Activated naive CD4-positive, alpha-beta T cell treated with anti-CD3 and anti-CD28 coated beads, Interleukin-2, amount 10 ng/mL, durations not matched to agents 7 days and 5 days (primary cell): ENCODE measurements at regions not wholly inside any gene's neighbourhood (a gene's known extent, or its start where the extent isn't known, plus 50 kb on each side); places are given as distances from the start of the nearest gene placed in this dataset.
"Not testable (repeated sequence)": the region's sequence is repeated elsewhere in the genome, so short reads cannot be mapped to it uniquely, and the experiment has no call there.

Experiments
- CTCF ChIA-PET: fragments of 350-600 bp; sonication (Branson Sonifier 250); formaldehyde crosslinking; loops from one replicate; lab custom pipeline; 2021; ENCODE audit warnings: antibody characterized with exemption; lab: Charles Lee
- DNase-seq: peaks from one replicate; pipeline ENCODE4 v3.0.0-alpha.2; 2020
- H3K27ac Mint-ChIP-seq: one replicate; pipeline ENCODE4 v1.8.0; 2021; ENCODE audit warnings: mild to moderate bottlenecking, moderate library complexity, mixed read lengths
- H3K27me3 Mint-ChIP-seq: one replicate; pipeline ENCODE4 v1.8.0; 2021; ENCODE audit warnings: mild to moderate bottlenecking, mixed read lengths
- H3K36me3 Mint-ChIP-seq: one replicate; pipeline ENCODE4 v1.8.0; 2021; ENCODE audit warnings: mixed read lengths
- H3K4me1 Mint-ChIP-seq: one replicate; pipeline ENCODE4 v1.8.0; 2021; ENCODE audit warnings: mixed read lengths
- H3K4me3 Mint-ChIP-seq: one replicate; pipeline ENCODE4 v1.8.0; 2021; ENCODE audit warnings: mild to moderate bottlenecking, moderate library complexity, mixed read lengths
- H3K9me3 Mint-ChIP-seq: one replicate; pipeline ENCODE4 v1.8.0; 2021; ENCODE audit warnings: mixed read lengths

DNA sequence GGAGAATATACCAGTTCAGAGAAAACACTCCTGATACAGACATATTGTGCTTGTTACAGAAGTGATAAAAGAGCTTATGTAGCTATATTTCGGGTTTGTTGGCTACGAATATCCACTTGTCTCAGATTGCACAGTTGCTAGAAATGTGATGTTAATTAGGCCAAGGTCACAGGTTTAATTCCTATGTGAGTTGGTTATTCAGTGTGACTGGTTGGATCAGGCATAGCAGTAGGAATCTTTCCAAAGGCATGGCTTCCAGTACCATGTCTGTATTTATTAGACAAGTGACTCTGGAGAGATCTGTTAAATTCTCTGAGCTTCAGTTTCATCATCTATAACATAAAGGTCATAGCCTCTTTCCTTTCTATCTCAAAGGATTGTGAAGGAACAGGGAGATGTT is 152.7 kb upstream of the KITLG start:
- Mint-ChIP-seq H3K27ac (no peak overlapping the region), H3K4me3 (no peak overlapping the region), H3K4me1 (no peaks in the 10 kb centered on the region), H3K9me3 (no peaks in the 10 kb centered on the region), H3K36me3 (no peaks in the 10 kb centered on the region), H3K27me3 (no peaks in the 10 kb centered on the region)
- CTCF ChIA-PET: no interaction called here
- DNase-seq: no peak

DNA sequence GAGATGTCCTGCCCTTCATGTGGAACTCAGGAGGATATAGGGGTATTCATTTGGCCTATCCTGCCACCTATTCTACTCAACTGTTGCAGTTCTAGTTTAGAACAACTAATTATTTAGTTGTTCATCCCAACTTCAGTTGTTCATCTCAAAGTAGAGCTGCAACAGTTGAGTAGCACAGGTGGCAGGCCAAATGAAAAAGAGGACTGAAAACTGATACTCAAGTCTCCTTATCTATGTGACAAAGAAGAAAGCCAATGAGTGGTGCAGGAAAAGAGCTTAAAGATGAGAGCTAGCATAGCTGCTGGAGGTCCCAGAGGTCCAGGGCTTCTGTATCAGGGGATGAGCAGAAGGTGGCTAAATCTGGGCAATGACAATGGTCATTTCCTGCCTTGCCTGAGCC is 148.9 kb upstream of the KITLG start:
- Mint-ChIP-seq H3K4me1 (no peaks in the 10 kb centered on the region), H3K27me3 (no peaks in the 10 kb centered on the region), H3K36me3 (no peaks in the 10 kb centered on the region), H3K9me3 (no peaks in the 10 kb centered on the region), H3K4me3 (no peak overlapping the region), H3K27ac (no peak overlapping the region)
- no peak for DNase-seq
- CTCF ChIA-PET: no interaction called here

DNA sequence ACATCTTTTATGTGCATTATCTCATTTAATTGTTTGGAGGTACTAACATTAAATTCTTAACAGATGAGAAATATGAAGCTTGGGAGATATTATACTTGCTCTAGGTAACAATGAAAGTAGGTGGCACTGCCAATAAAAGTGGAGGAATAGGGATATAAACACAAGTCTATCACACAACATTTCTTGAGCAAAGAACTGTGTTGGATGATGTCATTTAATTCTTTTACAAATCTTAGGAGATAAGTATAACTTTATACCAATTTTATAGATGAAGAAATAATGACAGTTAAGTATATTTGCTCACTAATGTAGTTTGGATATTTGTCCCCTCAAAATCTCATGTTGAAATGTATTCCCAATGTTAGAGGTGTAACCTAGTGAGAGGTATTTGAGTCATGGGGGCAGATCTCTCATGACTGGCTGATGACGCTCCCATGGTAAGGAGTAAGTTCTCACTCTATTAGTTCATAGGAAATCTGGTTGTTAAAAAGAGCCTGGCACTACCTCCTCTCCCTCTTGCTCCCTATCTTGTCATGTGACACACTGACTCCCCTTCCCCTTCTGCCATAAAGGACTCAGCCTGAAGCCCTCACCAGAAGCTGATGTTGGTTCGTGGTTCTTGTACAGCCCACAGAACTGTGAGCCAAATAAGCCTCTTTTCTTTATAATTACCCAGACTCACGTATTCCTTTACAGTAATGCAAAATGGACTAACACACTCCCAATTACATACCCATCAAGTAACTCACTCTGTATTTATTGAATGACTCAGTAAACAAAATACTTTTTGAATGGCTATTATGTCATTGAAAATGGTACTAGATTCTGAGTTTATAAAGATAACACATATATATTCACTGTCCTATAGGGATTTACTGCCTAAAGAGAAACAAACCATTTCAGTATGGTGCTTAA is 146.8 kb upstream of the KITLG start:
- H3K9me3 Mint-ChIP-seq: no peaks in the 10 kb centered on the region
- no peak for DNase-seq
- no peak overlapping the region for H3K4me3 Mint-ChIP-seq
- H3K36me3 Mint-ChIP-seq: no peaks in the 10 kb centered on the region
- CTCF ChIA-PET: no interaction called here
- no peaks in the 10 kb centered on the region for H3K4me1 Mint-ChIP-seq
- no peaks in the 10 kb centered on the region for H3K27me3 Mint-ChIP-seq
- H3K27ac Mint-ChIP-seq: no peak overlapping the region

DNA sequence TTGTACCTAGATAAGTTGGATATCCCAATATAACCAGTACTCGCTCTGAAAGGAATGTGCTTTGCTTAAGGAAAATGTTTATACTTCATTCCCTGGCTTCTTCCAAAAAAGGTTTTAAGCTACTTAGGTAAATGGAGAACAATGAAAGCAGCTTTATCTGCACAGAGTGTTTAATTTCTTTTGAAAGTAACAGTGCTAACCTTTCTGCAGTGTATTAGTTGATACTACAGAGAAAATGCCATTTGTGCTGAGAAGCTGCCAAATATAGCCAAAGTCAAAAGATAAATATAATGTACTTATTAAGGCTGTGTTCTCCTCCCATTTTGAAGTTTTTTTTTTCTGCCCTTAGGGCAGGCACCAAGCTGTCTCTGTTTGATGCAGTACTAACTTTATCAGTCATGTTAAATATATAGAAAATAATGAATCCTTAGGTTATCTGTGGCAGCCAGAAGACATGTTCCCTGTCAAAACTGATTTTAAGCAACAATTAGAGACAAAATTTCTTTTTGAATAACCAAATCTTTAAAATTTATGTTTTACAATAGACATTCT is 145.4 kb upstream of the KITLG start:
- Mint-ChIP-seq H3K9me3 (no peaks in the 10 kb centered on the region), H3K27ac (no peak overlapping the region), H3K36me3 (no peaks in the 10 kb centered on the region), H3K27me3 (no peaks in the 10 kb centered on the region), H3K4me3 (no peak overlapping the region), H3K4me1 (no peaks in the 10 kb centered on the region)
- DNase-seq: no peak
- CTCF ChIA-PET: no interaction called here

DNA sequence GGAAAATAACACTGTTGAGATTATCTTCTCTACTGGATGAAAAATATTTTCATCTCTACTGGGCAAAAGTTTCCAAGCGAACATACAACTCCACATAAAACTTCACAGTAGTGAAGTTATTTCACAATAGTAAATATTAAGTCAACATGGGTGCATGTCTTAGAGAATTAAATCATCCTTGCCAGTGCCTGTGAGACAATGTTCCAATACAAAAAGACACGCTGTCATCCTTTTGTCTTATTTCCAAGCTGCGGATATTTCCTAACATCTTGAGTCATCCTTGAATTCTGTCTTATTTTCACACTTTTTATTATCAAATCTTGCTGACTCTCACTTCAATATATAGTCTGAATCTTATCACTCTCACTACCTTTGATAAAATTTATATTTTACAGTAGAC is 142.9 kb upstream of the KITLG start:
- H3K36me3 Mint-ChIP-seq: no peaks in the 10 kb centered on the region
- no peaks in the 10 kb centered on the region for H3K9me3 Mint-ChIP-seq
- H3K4me3 Mint-ChIP-seq: no peak overlapping the region
- H3K27ac Mint-ChIP-seq: no peak overlapping the region
- CTCF ChIA-PET: no interaction called here
- H3K4me1 Mint-ChIP-seq: no peaks in the 10 kb centered on the region
- no peaks in the 10 kb centered on the region for H3K27me3 Mint-ChIP-seq
- no peak for DNase-seq

DNA sequence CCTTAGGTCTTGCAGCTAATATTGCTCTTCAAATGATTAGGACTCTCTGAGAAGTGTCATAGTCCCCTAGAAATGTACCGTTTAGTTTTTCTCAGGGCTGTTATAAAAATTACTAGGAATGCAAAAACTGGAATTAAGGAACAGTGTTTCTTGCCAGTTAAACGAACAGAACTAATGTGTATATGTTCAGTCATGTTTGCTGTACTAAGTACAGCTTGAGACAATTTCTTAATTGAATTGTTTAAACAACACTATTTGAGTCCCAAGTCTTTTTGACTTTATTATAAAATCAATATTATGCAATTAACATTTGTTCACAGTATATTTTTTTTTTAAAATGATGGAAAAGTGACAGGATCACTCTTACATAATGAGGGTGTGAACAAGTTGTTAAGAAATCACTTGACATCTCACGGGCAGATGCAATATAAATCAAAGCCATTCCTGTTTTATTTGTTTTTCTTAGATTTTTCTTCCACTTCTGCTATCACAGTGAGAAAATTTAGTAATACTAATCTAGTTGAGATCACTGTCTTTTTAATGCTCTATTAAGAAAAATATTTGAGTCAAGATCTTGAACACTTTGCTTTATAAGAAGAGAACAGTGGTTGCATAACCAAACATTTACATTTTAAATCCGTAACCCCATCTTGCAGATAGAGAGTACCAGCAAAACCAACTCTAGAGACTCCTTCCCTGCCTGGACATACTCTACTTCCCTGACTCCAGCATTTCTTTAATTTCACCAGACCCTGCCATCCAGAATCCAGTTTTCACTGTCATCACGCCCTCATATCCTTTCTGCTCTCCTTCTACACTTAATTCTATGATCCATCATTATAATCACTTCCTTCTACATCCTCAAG is 140.7 kb upstream of the KITLG start:
- H3K9me3 Mint-ChIP-seq: no peaks in the 10 kb centered on the region
- H3K27ac Mint-ChIP-seq: no peak overlapping the region
- CTCF ChIA-PET: no interaction called here
- no peaks in the 10 kb centered on the region for H3K27me3 Mint-ChIP-seq
- H3K36me3 Mint-ChIP-seq: no peaks in the 10 kb centered on the region
- H3K4me1 Mint-ChIP-seq: no peaks in the 10 kb centered on the region
- no peak for DNase-seq
- no peak overlapping the region for H3K4me3 Mint-ChIP-seq

DNA sequence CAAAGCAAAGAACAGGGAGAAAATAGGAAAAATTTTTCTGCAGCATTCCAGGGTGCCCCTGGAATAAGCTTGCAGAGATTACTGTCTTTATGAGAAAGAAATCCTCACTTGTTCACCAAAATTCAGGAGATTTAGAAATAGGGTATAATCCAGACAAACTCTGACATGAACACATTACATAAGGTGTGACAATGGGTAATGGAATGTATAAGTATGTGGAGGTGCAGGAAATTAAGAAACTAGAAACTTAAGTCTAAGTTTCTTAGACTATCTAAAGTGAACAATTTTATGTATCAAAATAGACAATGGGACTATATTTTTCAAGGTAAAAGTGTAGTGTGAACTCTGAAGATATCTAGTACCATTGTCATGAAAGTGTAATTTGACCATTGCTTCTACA is 140.0 kb upstream of the KITLG start:
- DNase-seq: no peak
- CTCF ChIA-PET: no interaction called here
- no peak overlapping the region for H3K4me3 Mint-ChIP-seq
- H3K9me3 Mint-ChIP-seq: no peaks in the 10 kb centered on the region
- H3K36me3 Mint-ChIP-seq: no peaks in the 10 kb centered on the region
- H3K27me3 Mint-ChIP-seq: no peaks in the 10 kb centered on the region
- H3K27ac Mint-ChIP-seq: no peak overlapping the region
- no peaks in the 10 kb centered on the region for H3K4me1 Mint-ChIP-seq

DNA sequence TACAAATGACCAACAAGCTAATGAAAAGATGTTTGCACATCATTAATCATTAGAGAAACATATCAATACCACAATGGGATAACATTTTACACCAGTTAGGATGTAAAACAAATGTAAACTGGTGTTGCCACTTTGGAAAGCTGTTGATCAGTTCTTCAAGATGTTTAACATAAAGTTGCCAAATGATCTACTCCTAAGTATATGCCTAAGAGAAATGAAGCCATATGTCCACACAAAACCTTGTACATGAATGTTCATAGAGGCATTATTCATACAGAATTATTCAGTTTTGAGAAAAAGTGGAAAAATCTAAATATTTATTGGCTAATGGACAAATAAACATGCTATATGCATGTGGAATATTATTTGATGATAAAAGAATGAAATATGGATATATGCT is 136.9 kb upstream of the KITLG start:
- Mint-ChIP-seq H3K27ac (no peak overlapping the region), H3K36me3 (no peaks in the 10 kb centered on the region), H3K27me3 (no peaks in the 10 kb centered on the region), H3K9me3 (no peaks in the 10 kb centered on the region), H3K4me1 (no peaks in the 10 kb centered on the region), H3K4me3 (no peak overlapping the region)
- CTCF ChIA-PET: no interaction called here
- DNase-seq: no peak

DNA sequence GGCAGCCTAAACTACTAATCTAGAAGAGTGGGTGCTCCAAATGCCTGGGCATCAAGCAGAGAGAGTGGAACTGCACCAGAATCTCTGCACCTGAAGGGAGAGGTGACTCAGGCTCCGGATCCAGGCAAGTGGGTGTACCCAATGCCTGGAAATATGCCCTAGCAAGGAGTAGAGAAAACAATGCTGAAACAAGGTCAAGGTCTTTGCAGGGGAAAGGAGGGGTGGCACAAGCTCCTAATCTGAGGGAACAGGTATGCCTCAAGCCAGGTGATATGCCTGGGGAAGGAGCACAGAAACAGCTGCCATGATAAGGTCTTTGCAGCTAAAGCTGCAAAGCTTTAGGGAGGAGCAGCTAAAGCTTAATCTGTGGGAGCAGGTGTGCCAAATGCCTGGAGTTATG is 136.0 kb upstream of the KITLG start:
- Mint-ChIP-seq H3K27me3 (no peaks in the 10 kb centered on the region), H3K4me3 (no peak overlapping the region), H3K27ac (no peak overlapping the region), H3K36me3 (no peaks in the 10 kb centered on the region), H3K4me1 (no peaks in the 10 kb centered on the region), H3K9me3 (no peaks in the 10 kb centered on the region)
- no peak for DNase-seq
- CTCF ChIA-PET: no interaction called here

DNA sequence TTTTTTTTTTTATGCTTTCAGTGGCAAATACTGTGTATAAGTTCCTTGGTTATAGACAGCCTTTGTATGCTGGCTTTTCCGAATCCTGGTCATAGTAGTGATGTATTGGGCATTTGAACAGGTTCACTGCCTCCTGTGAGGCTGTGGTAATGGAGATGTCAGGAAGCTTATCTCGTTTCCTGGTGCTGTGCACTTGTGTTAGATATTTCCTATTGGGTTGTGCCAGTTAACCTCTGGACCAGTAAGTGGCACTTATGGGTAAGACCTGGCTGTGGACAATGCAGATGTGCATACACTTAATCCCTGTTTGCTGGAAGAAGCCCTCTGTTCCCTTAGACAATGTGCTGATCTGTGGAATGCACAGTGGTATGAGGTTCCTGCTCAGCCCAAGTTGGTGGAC is 135.4 kb upstream of the KITLG start:
- CTCF ChIA-PET: no interaction called here
- H3K36me3 Mint-ChIP-seq: no peaks in the 10 kb centered on the region
- no peaks in the 10 kb centered on the region for H3K27me3 Mint-ChIP-seq
- H3K4me3 Mint-ChIP-seq: no peak overlapping the region
- DNase-seq: no peak
- no peak overlapping the region for H3K27ac Mint-ChIP-seq
- no peaks in the 10 kb centered on the region for H3K9me3 Mint-ChIP-seq
- H3K4me1 Mint-ChIP-seq: no peaks in the 10 kb centered on the region

DNA sequence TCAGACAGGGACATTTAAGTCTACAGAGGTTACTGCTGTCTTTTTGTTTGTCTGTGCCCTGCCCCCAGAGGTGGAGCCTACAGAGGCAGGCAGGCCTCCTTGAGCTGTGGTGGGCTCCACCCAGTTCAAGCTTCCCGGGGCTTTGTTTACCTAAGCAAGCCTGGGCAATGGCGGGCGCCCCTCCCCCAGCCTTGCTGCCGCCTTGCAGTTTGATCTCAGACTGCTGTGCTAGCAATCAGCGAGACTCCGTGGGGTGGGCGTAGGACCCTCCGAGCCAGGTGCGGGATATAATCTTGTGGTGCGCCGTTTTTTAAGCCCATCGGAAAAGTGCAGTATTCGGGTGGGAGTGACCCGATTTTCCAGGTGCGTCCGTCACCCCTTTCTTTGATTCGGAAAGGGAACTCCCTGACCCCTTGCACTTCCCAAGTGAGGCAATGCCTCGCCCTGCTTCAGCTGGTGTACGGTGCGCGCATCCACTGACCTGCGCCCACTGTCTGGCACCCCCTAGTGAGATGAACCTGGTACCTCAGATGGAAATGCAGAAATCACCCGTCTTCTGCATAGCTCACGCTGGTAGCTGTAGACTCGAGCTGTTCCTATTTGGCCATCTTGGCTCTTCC is 134.1 kb upstream of the KITLG start:
- H3K9me3 Mint-ChIP-seq, H3K4me3 Mint-ChIP-seq, DNase-seq, CTCF ChIA-PET, H3K36me3 Mint-ChIP-seq, H3K27ac Mint-ChIP-seq, H3K4me1 Mint-ChIP-seq, H3K27me3 Mint-ChIP-seq: not testable (repeated sequence)

DNA sequence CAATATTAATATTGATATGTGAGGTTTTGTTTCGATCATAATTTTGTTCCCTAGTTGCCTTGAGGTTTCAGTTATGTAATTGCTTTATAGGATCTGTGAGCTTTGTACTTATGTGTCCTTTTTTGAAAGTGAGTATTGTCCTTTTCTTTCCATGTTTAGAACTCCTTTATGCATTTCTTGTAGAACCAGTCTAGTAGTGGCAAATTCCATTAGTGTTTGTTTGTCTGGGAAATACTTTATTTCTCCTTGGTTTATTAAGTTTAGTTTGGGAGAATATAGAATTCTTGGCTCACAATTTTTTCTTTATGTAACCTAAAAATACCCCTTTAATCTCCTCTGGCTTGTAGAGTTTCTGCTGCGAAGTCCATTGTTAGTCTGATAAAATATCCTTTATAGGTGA is 127.5 kb upstream of the KITLG start:
- no peak overlapping the region for H3K4me3 Mint-ChIP-seq
- H3K9me3 Mint-ChIP-seq: peaks cover 6% of the 10 kb centered on the region
- H3K27me3 Mint-ChIP-seq: no peaks in the 10 kb centered on the region
- no peak for DNase-seq
- no peaks in the 10 kb centered on the region for H3K4me1 Mint-ChIP-seq
- no peaks in the 10 kb centered on the region for H3K36me3 Mint-ChIP-seq
- no peak overlapping the region for H3K27ac Mint-ChIP-seq
- CTCF ChIA-PET: no interaction called here

DNA sequence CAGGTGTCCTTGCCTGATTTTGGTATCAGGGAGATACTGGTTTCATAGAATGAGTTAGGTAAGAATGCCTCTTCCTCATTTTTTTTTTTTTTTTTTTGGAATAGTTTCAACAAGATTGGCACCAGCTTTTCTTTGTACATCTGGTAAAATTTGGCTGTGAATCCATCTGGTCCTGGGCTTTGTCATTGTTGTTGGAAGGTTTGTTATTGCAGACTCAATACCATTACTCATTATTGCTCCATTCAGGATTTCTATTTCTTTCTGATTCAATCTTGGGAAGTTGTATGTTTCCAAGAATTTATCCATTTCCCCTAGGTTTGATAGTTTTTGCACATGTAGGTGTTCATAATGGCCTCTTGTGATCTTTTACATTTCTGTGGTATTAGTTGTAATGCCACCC is 126.0 kb upstream of the KITLG start:
- Mint-ChIP-seq H3K4me1 (no peaks in the 10 kb centered on the region), H3K9me3 (peaks cover 6% of the 10 kb centered on the region), H3K27me3 (no peaks in the 10 kb centered on the region), H3K4me3 (no peak overlapping the region), H3K36me3 (no peaks in the 10 kb centered on the region), H3K27ac (no peak overlapping the region)
- DNase-seq: no peak
- CTCF ChIA-PET: no interaction called here

DNA sequence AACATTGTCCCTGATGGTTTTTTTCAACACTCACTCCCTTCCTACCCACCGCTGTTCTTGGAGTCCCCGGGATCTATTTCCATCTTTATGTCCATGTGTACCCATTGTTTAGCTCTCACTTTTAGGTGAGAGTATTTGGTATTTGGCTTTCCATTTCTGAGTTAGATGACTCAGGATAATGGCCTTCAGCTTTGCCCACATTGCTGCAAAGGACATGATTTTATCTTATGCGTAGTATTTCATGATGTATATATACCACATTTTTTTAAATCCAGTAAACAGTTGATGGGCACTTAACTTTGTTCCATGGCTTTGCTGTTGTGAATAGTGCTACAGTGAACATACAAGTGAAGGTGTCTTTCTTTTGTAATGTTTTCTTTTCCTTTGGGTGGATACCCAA is 123.5 kb upstream of the KITLG start:
- Mint-ChIP-seq H3K9me3 (peaks cover 4% of the 10 kb centered on the region), H3K4me3 (no peak overlapping the region), H3K36me3 (no peaks in the 10 kb centered on the region), H3K4me1 (no peaks in the 10 kb centered on the region), H3K27ac (no peak overlapping the region), H3K27me3 (no peaks in the 10 kb centered on the region)
- CTCF ChIA-PET: no interaction called here
- no peak for DNase-seq
